ENCODE measurements at regions not wholly inside any gene's neighbourhood (a gene's known extent, or its start where the extent isn't known, plus 50 kb on each side); places are given as distances from the start of the nearest gene placed in this dataset.

DNA sequence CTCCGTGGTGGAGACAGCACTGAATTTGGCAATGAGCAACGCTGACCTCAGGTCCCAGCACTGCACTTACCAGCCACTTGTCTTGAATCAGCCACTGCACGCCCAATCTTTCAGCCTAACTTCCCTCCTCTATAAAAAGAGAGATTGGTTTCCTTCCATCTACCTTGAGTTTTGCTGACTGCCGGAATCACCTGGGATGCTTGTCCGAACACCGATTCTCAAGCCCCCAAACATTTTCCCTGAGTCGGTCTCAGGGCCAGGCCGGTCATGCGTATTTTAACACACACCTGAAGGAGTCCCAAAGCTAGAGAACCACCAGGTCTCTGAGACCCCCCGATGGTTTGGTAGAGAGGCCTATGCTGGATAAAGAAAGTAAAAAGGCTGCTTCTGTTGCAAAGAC lies 131.5 kb downstream of the SPATA19 start:
- CTCF ChIA-PET, result no interaction called here
- no peaks in the 10 kb centered on the region for H3K9me1 ChIP-seq (ENCODE audit: insufficient read depth, low read length)
- no TSS peak for BruUV-seq (replicated peaks)
- no peak overlapping the region for H4K5ac ChIP-seq (ENCODE audit: low read depth, low read length)
- no peak overlapping the region for H3K56ac ChIP-seq (ENCODE audit: extremely low read depth, insufficient read depth, low read length)
- H3K27ac ChIP-seq (ENCODE audit: insufficient read depth, low read length), result no peak overlapping the region
- H3K9me3 ChIP-seq (ENCODE audit: control insufficient read depth, insufficient read depth, low read length), result peaks cover 62% of the 10 kb centered on the region
- no peaks in the 10 kb centered on the region for H4K20me1 ChIP-seq (ENCODE audit: insufficient read depth, low read length)
- H3K23ac ChIP-seq (ENCODE audit: low read depth, low read length), result no peak overlapping the region
- H3K4me1 ChIP-seq (ENCODE audit: control insufficient read depth, insufficient read depth, low read length), result no peaks in the 10 kb centered on the region
- POLR2A ChIA-PET (ENCODE audit: unreplicated experiment), result no interaction called here
- ATAC-seq (ENCODE audit: low read depth) (no peak), DNase-seq (no peak)
- no peak overlapping the region for H2BK20ac ChIP-seq (ENCODE audit: low read depth, low read length)
- H2BK5ac ChIP-seq (ENCODE audit: low read depth, low read length, poor library complexity, severe bottlenecking), result no peak overlapping the region
- intact Hi-C loops (cut with micrococcal nuclease) (no loop called here), dilution Hi-C loops (cut with HindIII; ENCODE audit: low sequenced_read_pairs, unreplicated experiment) (no loop called here), in situ Hi-C loops (cut with MboI; ENCODE audit: low sequenced_read_pairs) (no loop called here)
- no peak overlapping the region for H2BK15ac ChIP-seq (ENCODE audit: low read depth, low read length)
- no peaks in the 10 kb centered on the region for H3K36me3 ChIP-seq (ENCODE audit: control insufficient read depth, insufficient read depth, low read length)
- no peak overlapping the region for H3K4me3 ChIP-seq (ENCODE audit: insufficient read depth, low read depth, low read length)
- H4K8ac ChIP-seq (ENCODE audit: low read depth in 2 of 2, low read length in 2 of 2), result no peak overlapping the region
- no peak overlapping the region for H4K91ac ChIP-seq (ENCODE audit: insufficient read depth, low read depth, low read length)
- H3K79me1 ChIP-seq (ENCODE audit: low read depth in 1 of 2, low read length in 2 of 2), result no peaks in the 10 kb centered on the region
- no peak overlapping the region for H3K18ac ChIP-seq (ENCODE audit: low read depth, low read length)
- H3K14ac ChIP-seq (replicated peaks; ENCODE audit: low read depth, low read length), result no peak overlapping the region
- no peak for TF ChIP-seq SMC3 (IDR thresholded peaks at IDR 0.05; ENCODE audit: low read depth, low read length)
- no peak for TF ChIP-seq MXI1 (IDR thresholded peaks at IDR 0.05; ENCODE audit: borderline replicate concordance, low read depth, low read length)
- TF ChIP-seq NFE2L2 (IDR thresholded peaks at IDR 0.05; ENCODE audit: low read depth, low read length), result no peak
- TF ChIP-seq, protein P1, sequence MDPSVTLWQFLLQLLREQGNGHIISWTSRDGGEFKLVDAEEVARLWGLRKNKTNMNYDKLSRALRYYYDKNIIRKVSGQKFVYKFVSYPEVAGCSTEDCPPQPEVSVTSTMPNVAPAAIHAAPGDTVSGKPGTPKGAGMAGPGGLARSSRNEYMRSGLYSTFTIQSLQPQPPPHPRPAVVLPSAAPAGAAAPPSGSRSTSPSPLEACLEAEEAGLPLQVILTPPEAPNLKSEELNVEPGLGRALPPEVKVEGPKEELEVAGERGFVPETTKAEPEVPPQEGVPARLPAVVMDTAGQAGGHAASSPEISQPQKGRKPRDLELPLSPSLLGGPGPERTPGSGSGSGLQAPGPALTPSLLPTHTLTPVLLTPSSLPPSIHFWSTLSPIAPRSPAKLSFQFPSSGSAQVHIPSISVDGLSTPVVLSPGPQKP (IDR thresholded peaks at IDR 0.05; ENCODE audit: borderline replicate concordance, low read depth, low read length), result no peak
- TF ChIP-seq CHD1 (IDR thresholded peaks at IDR 0.05; ENCODE audit: low read depth, low read length), result no peak
- no peak for TF ChIP-seq RCOR1 (IDR thresholded peaks at IDR 0.05; ENCODE audit: insufficient replicate concordance, low read length)
- no peak for TF ChIP-seq POLR2A (IDR thresholded peaks at IDR 0.05; ENCODE audit: low read depth, low read length)
- TF ChIP-seq, protein P2, sequence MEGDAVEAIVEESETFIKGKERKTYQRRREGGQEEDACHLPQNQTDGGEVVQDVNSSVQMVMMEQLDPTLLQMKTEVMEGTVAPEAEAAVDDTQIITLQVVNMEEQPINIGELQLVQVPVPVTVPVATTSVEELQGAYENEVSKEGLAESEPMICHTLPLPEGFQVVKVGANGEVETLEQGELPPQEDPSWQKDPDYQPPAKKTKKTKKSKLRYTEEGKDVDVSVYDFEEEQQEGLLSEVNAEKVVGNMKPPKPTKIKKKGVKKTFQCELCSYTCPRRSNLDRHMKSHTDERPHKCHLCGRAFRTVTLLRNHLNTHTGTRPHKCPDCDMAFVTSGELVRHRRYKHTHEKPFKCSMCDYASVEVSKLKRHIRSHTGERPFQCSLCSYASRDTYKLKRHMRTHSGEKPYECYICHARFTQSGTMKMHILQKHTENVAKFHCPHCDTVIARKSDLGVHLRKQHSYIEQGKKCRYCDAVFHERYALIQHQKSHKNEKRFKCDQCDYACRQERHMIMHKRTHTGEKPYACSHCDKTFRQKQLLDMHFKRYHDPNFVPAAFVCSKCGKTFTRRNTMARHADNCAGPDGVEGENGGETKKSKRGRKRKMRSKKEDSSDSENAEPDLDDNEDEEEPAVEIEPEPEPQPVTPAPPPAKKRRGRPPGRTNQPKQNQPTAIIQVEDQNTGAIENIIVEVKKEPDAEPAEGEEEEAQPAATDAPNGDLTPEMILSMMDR (conservative IDR thresholded peaks at IDR 0.05; ENCODE audit: low read depth, low read length), result no peak
- TF ChIP-seq CEBPB (IDR thresholded peaks at IDR 0.05; ENCODE audit: low read depth, low read length), result no peak
- no peak for TF ChIP-seq BHLHE40 (IDR thresholded peaks at IDR 0.05; ENCODE audit: low read depth, low read length)
- no peak for TF ChIP-seq RFX5 (IDR thresholded peaks at IDR 0.05; ENCODE audit: low read depth, low read length)
- TF ChIP-seq FOS (IDR thresholded peaks at IDR 0.05; ENCODE audit: low read depth, low read length), result no peak
- TF ChIP-seq, protein P3, sequence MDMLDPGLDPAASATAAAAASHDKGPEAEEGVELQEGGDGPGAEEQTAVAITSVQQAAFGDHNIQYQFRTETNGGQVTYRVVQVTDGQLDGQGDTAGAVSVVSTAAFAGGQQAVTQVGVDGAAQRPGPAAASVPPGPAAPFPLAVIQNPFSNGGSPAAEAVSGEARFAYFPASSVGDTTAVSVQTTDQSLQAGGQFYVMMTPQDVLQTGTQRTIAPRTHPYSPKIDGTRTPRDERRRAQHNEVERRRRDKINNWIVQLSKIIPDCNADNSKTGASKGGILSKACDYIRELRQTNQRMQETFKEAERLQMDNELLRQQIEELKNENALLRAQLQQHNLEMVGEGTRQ (IDR thresholded peaks at IDR 0.05; ENCODE audit: low read depth, low read length), result no peak
- no peak for TF ChIP-seq MAFK (IDR thresholded peaks at IDR 0.05; ENCODE audit: low read depth, low read length)
- no peak for TF ChIP-seq RAD21 (IDR thresholded peaks at IDR 0.05; ENCODE audit: low read length)
- TF ChIP-seq MAZ (IDR thresholded peaks at IDR 0.05; ENCODE audit: borderline replicate concordance, low read depth, low read length), result no peak
- no peak overlapping the region for H2AK5ac ChIP-seq (ENCODE audit: low read depth, low read length)
- H3K9ac ChIP-seq (ENCODE audit: low read depth, low read length), result no peak overlapping the region
- WGBS, 2 experiments (ENCODE audit: extremely low coverage in 2 of 2, insufficient read length in 1 of 2), result no CpG with 5 or more reads among the region's 10 CpGs
- H2AFZ ChIP-seq (replicated peaks; ENCODE audit: low read length, poor library complexity), result no peak overlapping the region
- no peak overlapping the region for H2AK9ac ChIP-seq (replicated peaks; ENCODE audit: low read depth, low read length, poor library complexity)
- no peak overlapping the region for H3K4ac ChIP-seq (ENCODE audit: low read depth, low read length)
- no peak overlapping the region for H2BK120ac ChIP-seq (ENCODE audit: low read depth, low read length)
- no peaks in the 10 kb centered on the region for H3K27me3 ChIP-seq (ENCODE audit: control insufficient read depth, insufficient read depth, low read length)
- H3K4me2 ChIP-seq (ENCODE audit: low read depth, low read length), result no peak overlapping the region
